Activated B cell treated with CpG ODN at 0.5 μM for 24 hours (primary cell): ENCODE measurements at regions not wholly inside any gene's neighbourhood (a gene's known extent, or its start where the extent isn't known, plus 50 kb on each side); places are given as distances from the start of the nearest gene placed in this dataset.

ENCODE experiments used
- ATAC-seq: fragments of 200-7000 bp; cut with Tn5 transposase; one replicate; pipeline ENCODE4 v1.10.0; 2021; ENCODE audit warnings: low read depth, mild to moderate bottlenecking, moderate library complexity
- CTCF ChIA-PET: fragments of 350-600 bp; sonication (Branson Sonifier 250); formaldehyde crosslinking; loops from one replicate; lab custom pipeline; 2021; ENCODE audit warnings: antibody characterized with exemption; lab: Charles Lee
- POLR2A ChIA-PET: fragments of 350-600 bp; sonication (Branson Sonifier 250); formaldehyde crosslinking; loops from one replicate; lab custom pipeline; 2021; ENCODE audit warnings: antibody characterized with exemption; lab: Charles Lee
- DNase-seq: peaks from one replicate; pipeline ENCODE4 v3.0.0; 2022
- H3K27ac Mint-ChIP-seq: one replicate; pipeline ENCODE4 v1.8.0; 2020; ENCODE audit warnings: mixed read lengths
- H3K27me3 Mint-ChIP-seq: one replicate; pipeline ENCODE4 v1.8.0; 2021; ENCODE audit warnings: mixed read lengths
- H3K36me3 Mint-ChIP-seq: one replicate; pipeline ENCODE4 v1.8.0; 2021; ENCODE audit warnings: low read depth, mixed read lengths
- H3K4me1 Mint-ChIP-seq: one replicate; pipeline ENCODE4 v1.8.0; 2021; ENCODE audit warnings: mixed read lengths
- H3K4me3 Mint-ChIP-seq: one replicate; pipeline ENCODE4 v1.8.0; 2020; ENCODE audit warnings: mild to moderate bottlenecking, mixed read lengths
- H3K9me3 Mint-ChIP-seq: one replicate; pipeline ENCODE4 v1.8.0; 2020; ENCODE audit warnings: mixed read lengths
- intact Hi-C: fragments of 100-400 bp; cut with micrococcal nuclease; formaldehyde crosslinking; loops from one replicate; pipeline ENCODE4 v1.15.1; 2024
- TF ChIP-seq, protein P1 (sequence below): fragments of 200-600 bp; IDR thresholded peaks from one replicate; pipeline ENCODE4 v1.8.0; 2022; ENCODE audit warnings: antibody characterized with exemption, mild to moderate bottlenecking

DNA sequence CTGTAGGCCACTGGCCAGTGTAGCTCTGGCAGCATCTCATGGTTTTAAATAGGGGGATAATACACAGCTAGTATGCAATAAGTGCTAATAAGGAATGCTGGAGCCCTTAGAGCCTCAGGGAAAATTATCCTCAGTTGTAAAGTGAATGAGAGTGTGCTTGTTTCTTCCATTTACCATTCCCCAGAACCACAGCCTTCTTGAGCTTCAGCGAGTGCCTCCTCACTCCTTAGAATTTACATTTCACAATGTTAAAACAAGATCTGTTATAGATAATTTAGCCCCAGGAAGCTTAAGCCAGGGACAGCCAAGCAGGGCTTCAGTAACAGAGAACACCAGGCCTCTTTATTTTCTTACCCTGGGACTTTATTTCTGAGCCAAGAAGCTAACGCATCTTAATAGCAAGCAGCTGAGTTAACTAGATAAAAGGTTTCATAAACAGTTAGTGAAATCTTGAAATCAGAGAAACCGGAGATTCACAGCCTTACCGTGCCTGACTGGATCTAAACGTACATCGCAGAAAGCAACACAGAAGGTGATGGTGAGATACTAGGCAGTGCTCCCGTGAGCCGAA, 535.2 kb downstream of the TDRD15 start:
- Mint-ChIP-seq H3K4me3 (no peak overlapping the region), H3K27me3 (no peaks in the 10 kb centered on the region), H3K27ac (no peak overlapping the region), H3K4me1 (no peaks in the 10 kb centered on the region), H3K9me3 (no peaks in the 10 kb centered on the region), H3K36me3 (no peaks in the 10 kb centered on the region)
- ChIA-PET CTCF (no interaction called here), POLR2A (no interaction called here)
- intact Hi-C loops: no loop called here
- TF ChIP-seq, protein P1, sequence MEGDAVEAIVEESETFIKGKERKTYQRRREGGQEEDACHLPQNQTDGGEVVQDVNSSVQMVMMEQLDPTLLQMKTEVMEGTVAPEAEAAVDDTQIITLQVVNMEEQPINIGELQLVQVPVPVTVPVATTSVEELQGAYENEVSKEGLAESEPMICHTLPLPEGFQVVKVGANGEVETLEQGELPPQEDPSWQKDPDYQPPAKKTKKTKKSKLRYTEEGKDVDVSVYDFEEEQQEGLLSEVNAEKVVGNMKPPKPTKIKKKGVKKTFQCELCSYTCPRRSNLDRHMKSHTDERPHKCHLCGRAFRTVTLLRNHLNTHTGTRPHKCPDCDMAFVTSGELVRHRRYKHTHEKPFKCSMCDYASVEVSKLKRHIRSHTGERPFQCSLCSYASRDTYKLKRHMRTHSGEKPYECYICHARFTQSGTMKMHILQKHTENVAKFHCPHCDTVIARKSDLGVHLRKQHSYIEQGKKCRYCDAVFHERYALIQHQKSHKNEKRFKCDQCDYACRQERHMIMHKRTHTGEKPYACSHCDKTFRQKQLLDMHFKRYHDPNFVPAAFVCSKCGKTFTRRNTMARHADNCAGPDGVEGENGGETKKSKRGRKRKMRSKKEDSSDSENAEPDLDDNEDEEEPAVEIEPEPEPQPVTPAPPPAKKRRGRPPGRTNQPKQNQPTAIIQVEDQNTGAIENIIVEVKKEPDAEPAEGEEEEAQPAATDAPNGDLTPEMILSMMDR: no peak
- ATAC-seq (no peak), DNase-seq (no peak)

DNA sequence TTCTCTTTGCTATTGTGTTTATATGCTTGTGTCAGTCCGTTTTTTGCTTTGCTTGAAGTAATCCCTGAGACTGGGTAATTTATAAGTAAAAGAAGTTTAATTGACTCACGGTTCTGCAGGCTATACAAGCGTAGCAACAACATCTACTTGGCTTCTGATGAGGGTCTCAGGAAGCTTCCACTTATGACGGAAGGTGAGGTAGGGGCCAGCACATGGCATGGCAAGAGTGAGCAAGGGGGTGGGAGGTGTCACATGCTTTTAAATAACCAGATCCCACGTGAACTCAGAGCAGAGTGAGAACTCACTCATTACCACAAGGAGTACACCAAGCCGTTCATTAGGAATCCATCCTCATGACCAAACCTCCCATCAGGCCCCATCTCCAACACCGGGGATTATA, 540.3 kb downstream of the TDRD15 start:
- H3K36me3 Mint-ChIP-seq: no peaks in the 10 kb centered on the region

DNA sequence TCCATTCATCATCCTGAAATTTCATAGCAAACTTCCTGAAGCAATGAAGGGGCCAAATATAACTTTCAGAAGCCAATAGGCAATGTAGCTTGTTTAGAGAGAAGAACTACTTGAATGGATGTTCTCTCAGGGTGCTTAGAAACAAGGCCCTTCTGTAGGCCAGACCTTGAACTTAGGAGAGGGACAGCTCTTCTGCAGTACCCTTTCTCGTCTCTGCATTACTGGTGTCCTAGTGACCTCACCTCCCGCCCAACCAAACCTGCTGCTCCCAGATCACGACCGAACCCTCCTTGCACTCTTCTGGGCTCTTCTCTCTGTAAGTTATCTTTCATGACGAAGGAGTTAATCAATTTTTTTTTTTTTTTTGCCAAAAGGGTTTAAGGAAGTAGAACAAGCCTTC, 543.9 kb downstream of the TDRD15 start:
- no peak overlapping the region for H3K4me3 Mint-ChIP-seq
- ATAC-seq (no peak), DNase-seq (no peak)
- H3K27me3 Mint-ChIP-seq: no peaks in the 10 kb centered on the region
- H3K27ac Mint-ChIP-seq: no peak overlapping the region
- H3K4me1 Mint-ChIP-seq: no peaks in the 10 kb centered on the region
- TF ChIP-seq, protein P1: no peak
- no peaks in the 10 kb centered on the region for H3K9me3 Mint-ChIP-seq
- intact Hi-C loops: no loop called here
- ChIA-PET CTCF (no interaction called here), POLR2A (no interaction called here)
- H3K36me3 Mint-ChIP-seq: no peaks in the 10 kb centered on the region

More for the DNA sequence above, 540.3 kb downstream of the TDRD15 start:
- TF ChIP-seq, protein P1: no peak
- no peaks in the 10 kb centered on the region for H3K27me3 Mint-ChIP-seq
- ChIA-PET CTCF (no interaction called here), POLR2A (no interaction called here)
- no peaks in the 10 kb centered on the region for H3K4me1 Mint-ChIP-seq
- intact Hi-C loops: no loop called here
- ATAC-seq: no peak
- no peak overlapping the region for H3K27ac Mint-ChIP-seq
- H3K4me3 Mint-ChIP-seq: no peak overlapping the region
- H3K9me3 Mint-ChIP-seq: no peaks in the 10 kb centered on the region
- no peak for DNase-seq

DNA sequence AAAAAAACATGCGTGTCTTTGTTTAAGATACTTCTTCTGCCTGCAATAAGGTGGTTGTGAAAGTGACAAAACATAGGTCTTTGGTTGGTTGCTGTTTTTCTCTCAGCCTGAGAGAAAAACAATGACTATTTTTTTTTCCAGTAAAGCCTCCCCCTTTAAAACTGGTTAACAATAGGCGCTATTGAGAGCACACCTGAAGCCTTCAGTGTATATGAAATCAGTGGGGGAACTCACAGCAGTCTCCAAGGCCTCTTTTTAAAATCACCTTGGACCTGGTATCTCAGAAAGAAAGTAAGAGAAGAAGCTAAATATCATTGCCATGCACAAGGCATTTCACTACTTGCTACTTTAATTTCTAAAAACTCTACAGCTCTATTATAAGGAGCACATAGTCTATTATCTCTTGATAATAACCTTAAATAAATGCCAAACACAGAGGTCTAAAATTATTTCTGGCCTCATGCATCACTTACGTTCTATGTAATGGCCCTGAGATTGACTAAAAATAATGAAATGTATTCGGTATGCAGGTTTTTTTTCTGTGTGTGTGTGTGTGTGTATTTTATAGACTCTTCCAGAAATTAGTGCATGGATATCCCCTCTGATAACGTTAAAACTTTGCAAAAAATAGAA, 544.4 kb downstream of the TDRD15 start:
- ChIA-PET CTCF (no interaction called here), POLR2A (no interaction called here)
- H3K36me3 Mint-ChIP-seq: no peaks in the 10 kb centered on the region
- H3K4me3 Mint-ChIP-seq: no peak overlapping the region
- H3K27me3 Mint-ChIP-seq: no peaks in the 10 kb centered on the region
- H3K4me1 Mint-ChIP-seq: no peaks in the 10 kb centered on the region
- TF ChIP-seq, protein P1: no peak
- intact Hi-C loops: no loop called here
- H3K27ac Mint-ChIP-seq: no peak overlapping the region
- ATAC-seq (no peak), DNase-seq (no peak)
- H3K9me3 Mint-ChIP-seq: no peaks in the 10 kb centered on the region

DNA sequence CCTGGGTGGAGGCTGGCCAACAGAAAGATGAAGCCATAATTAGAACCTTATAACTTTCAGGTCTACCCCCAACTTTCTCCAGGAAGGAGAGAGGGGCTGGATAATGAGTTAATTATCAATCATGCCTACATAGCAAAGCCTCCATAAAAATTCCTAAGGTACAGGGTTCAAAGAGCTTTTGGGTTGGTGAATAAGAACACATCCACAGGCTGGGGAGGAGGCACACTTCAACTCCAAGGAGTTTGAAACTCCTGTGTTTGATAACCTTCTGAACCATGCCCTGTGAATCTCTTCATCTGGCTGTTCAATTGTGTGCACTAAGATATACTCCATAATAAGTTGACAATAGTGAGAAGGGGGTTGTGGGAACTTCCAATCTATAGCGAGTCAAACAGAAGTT, 552.3 kb downstream of the TDRD15 start:
- Mint-ChIP-seq H3K36me3 (no peaks in the 10 kb centered on the region), H3K27me3 (no peaks in the 10 kb centered on the region), H3K27ac (no peak overlapping the region), H3K9me3 (peaks cover 3% of the 10 kb centered on the region), H3K4me3 (no peak overlapping the region), H3K4me1 (no peaks in the 10 kb centered on the region)
- intact Hi-C loops: no loop called here
- DNase-seq (no peak), ATAC-seq (no peak)
- POLR2A ChIA-PET: no interaction called here
- CTCF ChIA-PET: no interaction called here
- TF ChIP-seq, protein P1: no peak
